ENCODE measurements at regions not wholly inside any gene's neighbourhood (a gene's known extent, or its start where the extent isn't known, plus 50 kb on each side); places are given as distances from the start of the nearest gene placed in this dataset.

GRCh38 chr6:130661077-130661476 is 166.1 kb upstream of the SMLR1 start:
- TF ChIP-seq CTCF (IDR thresholded peaks at IDR 0.05), result no peak
- no peak for TF ChIP-seq POLR2A (IDR thresholded peaks at IDR 0.05)
- TF ChIP-seq EP300 (IDR thresholded peaks at IDR 0.05), result no peak

Measured in suprapubic skin (tissue), 3 donors.